ENCODE measurements at regions not wholly inside any gene's neighbourhood (a gene's known extent, or its start where the extent isn't known, plus 50 kb on each side); places are given as distances from the start of the nearest gene placed in this dataset.
"Not testable (repeated sequence)": the region's sequence is repeated elsewhere in the genome, so short reads cannot be mapped to it uniquely, and the experiment has no call there.

DNA sequence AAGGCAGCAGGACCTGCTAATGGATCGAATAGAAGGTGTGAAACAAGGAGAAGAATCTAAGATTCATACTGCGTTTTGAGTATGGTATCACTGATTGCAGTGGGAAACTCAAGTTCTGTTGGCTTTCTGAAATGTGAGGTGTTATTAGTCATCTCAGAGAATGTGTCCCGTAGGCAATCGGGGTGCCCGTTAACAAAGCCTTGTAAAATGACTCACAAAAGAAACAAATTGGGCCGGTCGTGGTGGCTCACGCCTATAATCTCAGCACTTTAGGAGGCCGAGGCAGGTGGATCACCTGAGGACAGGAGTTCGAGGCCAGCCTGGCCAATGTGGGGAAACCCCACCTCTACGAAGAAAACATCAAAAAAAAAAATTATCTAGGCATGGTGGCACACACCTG lies 118.2 kb upstream of the C7orf33 start:
- DNase-seq (ENCODE audit: low read depth): no peak

DNA sequence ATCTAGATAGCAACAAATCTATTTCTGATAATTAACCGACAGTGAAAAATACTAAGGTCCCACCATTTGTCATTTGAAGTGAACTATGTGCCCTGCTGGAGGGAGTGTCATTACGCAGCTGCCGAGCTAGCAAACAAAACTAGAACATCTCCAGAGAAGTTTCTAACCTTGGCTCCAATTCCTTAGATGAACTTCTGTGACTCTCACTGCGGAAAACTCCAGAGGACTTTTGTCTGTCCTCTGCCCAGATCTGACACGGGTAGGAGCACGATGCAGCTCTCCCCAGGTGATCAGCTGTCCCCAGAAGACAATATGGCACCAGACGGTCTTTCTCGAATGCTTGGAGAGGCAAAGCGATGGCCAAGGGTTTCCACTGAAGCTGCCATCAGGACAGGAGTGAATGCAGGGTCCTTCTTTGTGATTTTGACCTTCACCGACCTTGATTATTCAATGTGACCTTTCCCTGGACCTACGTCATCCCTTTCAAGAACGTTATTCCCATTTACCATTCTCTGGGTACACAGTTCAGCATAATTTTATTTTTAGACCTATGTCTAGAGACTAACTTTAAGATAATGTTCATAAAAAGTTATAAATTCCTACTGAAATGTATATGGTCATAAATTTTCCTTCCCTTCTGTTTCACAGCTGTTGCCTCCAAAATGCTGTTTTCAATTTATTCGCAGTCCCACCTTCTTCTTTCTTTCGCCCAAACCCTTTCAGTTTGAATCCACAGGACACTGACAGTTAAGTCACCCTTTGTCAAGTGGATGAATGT lies 116.7 kb upstream of the C7orf33 start:
- no peak for DNase-seq (ENCODE audit: low read depth)

DNA sequence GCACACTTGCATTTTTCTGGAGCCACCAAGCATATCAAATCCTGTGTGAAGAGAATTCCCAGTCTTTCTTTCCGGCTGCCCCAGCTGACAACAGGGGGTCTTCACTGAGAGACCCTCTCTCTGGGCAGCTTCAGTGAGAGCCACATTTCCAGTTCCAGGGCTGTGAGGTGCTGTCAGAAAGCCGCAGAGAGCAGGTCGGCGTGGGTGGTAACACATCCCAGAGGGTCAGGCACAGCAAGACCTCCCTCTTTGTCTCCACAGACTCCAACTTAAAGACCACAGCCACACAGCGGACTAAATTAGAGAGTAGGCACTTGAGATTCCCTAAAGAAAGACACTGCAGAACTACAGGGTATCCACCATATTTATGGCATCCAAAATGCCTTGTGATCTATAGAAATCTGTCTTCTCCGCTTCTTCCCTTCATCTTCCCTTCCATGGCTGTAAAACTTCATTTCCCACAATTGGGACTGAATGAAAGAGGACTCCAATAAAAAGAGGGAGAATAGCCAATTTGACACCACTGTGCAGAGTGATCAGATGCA lies 116.0 kb upstream of the C7orf33 start:
- DNase-seq (ENCODE audit: low read depth): no peak

DNA sequence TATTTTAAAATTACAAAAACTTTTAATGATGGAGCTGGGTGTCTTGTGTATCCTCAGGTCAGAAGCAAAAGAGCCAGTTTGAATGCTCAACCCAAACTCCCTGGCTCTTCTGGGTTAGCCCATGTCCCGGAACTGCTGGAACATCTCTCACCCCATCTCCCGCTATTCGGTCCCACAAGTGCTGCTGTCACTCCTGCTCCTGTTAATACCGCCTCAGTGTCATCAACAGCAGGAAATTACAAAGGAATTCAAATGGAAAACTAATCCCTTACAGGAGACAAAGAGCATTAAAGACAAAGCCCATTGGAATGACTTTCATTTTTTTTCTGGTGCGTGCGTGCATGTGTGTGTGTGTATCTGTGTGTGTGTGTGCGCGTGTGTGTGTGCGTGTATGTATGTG lies 112.0 kb upstream of the C7orf33 start:
- no peak for DNase-seq (ENCODE audit: low read depth)

DNA sequence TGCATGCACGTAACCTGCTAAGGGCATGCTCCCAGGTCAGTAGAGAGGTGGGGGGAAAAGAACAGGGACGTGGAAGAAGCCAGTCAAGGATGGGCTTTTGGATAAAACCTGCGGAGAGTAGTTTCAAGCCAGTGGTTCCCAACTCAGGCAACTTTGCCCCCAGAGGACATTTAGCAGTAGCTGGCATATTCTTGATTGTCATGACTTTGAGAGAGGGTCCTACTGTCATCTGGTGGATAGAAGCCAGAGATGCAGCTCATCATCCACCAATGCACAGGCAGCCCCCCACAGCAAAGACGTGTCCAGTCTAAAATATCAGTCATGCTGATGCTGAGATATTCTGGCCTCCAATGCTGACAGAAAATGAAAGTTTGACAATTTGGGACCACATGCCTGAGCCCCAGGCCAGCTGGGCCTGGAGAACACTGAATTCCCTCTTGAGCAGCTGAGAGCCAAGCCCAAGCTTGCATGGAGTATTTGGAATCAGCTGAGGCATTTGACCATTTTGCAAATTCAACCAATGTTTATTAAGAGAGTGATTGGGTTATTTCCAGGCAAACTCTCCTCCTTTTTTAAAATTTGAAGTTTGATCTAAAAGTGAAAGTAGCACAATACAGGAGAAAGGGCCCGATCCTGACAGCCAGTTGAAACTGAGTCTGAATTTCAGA lies 110.0 kb upstream of the C7orf33 start:
- DNase-seq (ENCODE audit: low read depth): peak; percentile 18

DNA sequence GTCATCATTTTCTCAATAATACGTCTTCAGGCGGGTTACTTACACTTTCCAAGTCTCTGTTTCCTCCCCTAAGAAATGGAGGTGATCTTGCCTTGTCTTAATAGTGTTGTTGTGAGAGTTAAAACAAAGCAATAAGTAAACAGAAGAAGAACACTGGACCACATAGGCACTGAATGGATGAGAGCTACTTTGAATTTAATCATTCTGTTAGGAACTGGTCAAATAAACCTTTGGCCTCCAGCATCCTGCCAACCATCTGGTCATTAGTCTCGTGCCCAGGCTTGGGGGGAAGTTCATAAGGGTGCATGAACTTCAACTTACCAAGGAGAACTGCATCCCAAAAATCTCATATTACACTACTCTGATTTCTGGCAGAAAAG lies 109.4 kb upstream of the C7orf33 start:
- DNase-seq (ENCODE audit: low read depth): no peak

DNA sequence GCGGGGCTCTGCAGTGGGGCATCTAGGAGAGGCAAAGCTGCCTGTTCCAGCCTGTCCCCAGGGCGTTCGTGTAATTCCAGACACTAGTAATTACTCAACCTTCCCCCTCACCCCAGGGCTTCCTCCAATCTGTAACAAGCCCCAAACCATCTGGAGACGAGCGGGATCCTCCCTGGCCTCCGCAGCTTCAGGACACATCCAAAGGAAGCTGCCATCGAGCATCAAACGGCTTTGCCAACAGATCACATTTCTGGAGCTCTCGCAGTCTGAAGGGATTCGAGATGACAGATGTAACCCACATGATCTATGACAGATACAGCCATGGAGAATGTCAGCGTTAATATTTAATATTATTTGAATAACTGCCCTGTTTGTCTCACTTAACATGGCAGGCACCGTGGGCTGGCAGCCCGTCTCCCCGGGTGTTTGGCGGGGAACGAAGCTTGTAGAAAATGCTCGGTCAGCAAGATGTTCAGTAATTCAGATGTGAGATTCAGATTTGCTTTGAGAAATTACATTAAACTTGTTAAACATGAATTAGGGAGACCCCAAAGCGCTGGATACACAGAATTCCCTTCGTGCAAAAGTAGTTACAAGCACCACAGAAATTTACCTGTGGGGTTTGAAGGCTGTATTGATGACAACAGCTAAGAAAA lies 108.5 kb upstream of the C7orf33 start:
- no peak for DNase-seq (ENCODE audit: low read depth)

DNA sequence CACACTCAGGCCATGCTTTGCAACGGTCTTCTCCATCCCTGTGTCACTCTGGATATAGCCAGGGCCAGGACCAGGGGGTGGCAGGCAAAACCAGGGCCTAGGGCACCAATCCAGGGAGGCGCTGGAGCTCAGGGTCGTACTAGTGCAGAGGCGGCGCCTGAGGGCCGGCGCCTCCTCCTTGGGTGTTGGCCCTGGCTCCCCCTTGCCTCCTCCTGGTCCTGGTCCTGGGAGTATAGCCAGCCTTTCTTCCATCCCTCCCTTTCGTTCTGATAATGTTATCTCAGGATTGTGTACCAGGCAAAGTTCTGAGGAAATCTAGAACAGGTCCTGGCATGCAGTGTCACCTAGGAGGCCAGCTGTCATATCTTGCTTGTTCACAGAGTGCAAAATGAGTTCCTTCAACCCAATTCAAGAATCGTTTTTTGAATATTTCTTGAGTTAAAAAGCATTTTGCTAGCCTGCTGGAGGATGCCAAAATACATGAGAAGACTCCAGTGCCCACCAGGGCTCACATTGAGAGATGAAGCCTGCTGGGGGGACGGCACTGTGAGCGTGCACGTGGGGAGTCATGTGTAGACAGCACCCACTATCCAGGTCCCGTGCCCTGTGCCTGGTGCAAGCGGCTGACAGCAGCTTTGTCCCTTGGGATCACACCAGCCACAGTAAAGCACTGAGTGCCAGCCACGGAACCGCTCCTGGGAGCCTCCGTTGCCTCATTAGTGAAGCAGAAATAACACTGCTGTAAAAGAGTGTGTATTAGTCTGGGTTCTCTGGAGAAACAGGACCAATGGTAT lies 106.9 kb upstream of the C7orf33 start:
- DNase-seq (ENCODE audit: low read depth): no peak

DNA sequence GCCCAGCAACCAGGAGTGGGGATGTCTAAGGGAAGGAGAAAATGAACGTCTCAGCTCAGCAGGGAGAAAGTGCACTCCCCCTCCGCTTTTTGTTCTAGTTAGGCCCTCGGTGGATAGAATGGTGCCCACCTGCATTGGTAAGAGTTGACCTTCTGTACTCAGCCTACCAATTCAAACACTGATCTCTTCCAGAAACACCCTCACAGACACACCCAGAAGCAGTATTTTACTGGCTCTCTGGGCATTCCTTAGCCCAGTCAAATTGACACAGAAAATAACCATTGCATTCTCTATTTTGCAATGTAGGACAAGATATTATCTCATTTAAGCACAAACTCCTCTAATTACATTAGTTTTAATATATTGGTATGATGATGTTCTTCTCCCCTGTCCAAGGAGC lies 106.1 kb upstream of the C7orf33 start:
- no peak for DNase-seq (ENCODE audit: low read depth)

DNA sequence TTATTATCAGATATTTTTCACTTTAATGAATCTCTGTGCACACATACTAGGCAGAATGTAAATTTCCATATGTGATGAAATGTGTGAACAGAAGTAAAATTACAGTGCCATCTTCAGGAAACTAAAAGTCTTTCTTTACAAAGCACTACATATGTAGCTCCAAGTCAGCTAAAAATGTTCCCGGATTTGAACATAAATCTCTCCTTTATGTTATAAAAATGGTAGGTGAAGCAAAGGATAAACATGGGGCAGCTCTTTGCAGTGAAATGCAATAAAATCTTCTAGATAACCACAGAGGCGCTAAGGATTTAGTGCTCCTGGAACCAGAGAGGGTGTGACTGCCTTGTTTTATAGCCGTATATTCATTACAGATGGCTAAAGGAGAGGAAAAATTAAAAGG lies 104.9 kb upstream of the C7orf33 start:
- no peak for DNase-seq (ENCODE audit: low read depth)

DNA sequence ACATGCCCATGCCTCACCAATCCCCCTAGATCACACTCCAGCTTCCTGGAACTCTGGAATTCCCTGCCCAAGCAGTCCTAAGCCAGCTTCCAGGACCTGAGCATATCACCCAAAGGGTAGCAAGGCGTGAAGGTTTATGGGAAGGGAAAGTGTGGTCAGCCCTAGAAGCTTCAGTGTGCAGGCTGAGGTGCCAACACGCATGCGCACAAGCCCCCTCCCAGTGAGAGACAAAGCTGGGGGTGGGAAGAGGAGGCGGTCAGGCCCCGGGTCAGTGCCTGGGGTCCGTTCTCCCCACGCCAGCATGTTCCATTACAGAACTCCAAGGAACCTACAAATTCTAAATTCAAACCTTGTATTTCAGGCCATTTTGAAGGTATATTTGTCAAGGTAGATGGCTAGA lies 103.6 kb upstream of the C7orf33 start:
- DNase-seq (ENCODE audit: low read depth): no peak

DNA sequence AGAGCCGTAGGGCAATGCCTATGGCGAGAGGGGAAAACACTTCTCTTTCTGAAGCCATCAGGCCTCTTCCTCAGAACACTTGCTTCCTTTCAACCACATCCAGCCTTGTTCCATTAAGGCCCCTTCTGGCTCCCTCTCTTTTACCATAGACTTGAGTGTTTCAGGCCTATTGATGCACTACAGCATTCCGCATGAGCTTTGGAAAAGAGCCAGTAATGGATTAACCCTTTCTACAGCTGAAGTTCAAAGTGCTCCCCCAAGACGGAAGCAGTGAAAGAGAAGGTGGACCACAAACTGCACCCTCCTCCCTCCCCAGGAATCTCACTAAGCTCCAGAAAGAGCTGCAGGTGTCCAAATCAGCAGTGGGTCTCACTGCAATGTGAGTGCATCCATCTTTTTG lies 102.7 kb upstream of the C7orf33 start:
- DNase-seq (ENCODE audit: low read depth): no peak

DNA sequence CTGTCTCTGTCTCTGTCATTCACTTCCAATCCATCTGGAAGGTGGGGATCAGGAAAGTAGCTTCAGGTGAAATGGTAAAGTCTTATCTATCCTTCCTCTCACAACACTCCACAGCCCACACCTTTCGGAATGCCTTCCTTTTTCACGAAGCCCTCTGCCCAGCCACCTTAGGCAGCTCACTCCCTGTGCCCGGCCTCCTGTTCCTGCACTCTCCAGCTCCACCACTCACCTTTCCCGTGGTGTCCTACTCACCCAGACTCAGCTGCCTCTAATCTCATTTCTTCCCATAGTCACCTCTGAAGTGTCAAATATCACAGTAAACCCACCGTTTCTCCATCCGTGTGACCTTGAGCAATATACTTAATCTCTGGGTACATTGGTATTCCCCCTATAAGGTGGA lies 100.9 kb upstream of the C7orf33 start:
- DNase-seq (ENCODE audit: low read depth): no peak

DNA sequence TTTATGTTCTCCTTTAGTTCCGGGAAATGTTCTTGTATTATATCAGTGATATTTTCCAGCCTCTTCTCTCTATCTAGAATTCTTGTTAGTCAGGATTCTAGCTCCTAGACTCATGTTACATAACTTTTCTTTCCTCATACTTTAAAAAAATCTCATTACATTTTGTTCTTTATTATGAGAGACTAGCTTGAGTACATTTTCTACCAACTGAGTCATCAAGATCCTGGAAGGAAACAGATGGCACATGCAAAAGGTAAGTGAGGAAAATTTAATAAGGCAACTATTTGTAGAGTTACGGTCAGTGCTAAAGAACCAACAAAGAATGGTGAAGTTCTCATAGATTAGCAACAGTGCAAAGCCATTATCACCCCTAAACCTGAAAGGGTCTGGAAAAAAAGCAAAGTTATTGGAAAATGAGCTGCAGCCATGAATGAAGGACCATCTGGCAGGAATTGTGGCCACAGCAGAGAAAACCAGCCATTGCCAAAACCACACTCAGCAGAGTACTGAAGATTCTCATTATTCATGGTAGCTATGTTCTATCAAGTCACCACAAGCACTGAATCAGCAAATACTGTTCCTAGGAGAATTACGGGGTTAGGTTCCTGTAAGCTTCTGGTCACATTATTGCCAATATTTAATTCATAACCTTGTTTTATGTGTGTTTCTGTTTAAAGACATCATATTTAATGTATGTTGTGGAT lies 98.3 kb upstream of the C7orf33 start:
- no peak for DNase-seq (ENCODE audit: low read depth)

DNA sequence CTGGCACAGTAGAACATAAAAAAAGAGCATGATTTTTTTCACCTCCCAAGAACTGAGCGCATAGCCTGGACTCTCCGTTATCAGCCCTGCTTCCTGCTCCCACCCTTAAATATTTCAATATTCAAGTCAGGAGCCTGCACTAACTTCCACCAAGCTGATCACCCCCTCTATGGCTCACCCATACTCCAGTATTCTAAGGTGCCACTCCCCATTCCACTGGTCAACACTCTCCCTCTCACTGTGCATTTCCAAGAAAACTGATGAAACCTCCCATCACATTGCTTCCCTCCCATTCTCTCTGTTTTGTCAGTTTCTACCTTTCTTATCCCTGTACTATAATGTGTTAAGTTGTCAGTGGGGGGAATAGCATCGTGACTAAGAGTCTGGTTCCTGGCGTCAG lies 95.0 kb upstream of the C7orf33 start:
- DNase-seq (ENCODE audit: low read depth): no peak

DNA sequence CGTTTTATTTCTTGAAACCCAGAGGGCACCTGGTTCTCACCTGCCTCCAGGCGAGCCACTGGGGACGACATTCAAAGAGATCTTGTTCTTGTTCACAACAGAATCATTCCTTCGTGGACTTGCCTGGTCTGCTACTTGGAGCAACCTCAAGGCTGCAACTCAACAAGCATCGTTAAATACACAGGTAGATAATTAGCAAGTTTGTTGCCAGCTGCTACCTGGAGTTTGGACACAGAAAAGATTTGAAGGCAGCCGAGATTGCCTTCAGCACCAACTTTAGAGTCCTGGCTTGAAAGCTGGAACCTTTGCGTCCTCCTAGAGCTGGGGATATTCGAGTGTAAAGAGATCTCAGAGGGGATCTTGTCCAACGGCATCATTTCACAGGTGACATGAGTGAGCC lies 89.6 kb upstream of the C7orf33 start:
- DNase-seq (ENCODE audit: low read depth): no peak

DNA sequence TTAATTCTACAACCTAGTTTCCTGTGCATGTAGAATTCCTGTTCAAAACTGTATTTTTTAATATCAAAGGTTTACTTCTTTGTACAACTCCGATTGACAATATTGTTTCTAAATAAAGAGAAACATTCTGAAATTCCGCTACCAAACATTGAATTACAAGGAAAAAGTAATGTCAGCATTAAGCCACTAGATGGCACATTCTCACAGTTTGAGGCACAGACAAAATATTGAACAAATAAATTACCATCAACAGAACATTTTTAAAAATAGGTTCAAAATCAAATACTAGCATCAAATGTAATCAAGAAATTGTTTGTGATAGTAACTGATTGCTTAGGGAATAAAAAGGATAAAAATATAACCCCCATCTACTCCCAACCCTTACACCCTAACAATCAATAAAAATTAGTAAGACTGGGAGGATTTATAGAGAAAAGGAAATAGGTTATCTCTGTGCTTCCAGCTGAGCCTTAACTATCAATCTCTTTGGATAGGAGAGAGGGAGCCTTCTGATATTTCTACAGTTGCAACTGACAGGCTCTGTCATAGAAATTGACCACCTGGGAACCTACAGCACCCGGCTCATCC lies 86.6 kb upstream of the C7orf33 start:
- peak; percentile 74 for DNase-seq (ENCODE audit: low read depth)

DNA sequence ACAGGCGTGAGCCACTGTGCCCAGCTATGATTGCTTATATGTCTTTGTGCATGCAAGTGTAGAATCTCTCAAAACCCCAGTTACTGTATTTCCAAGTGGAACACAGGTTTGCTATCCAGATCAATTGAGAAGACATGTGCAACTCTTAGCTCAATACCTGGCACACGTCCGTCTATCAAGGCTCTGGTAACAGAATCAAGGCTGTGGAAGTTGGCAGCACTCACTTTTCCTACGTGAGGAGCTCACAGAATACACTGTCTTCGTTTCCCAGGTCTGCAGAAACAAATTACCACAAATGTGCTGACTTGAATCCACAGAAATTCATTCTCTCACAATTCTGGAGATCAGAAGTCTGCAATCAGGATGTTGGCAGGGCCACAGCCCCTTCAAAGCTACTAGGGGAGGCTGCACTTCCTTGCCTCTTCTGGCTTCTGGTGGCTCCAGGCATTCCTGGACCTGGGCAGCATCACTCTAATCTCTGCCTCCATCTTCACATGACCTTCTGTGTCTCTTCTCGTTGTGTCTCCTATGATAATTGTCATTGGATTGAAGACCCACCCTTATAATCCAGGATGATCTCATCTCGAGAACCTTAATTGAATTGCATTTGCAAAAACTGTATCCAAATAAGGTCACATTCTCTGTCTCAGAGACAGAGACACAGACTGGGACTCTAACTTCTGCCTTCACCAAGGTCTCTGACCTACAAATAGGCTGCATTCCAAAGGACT lies 84.8 kb upstream of the C7orf33 start:
- DNase-seq (ENCODE audit: low read depth): no peak

DNA sequence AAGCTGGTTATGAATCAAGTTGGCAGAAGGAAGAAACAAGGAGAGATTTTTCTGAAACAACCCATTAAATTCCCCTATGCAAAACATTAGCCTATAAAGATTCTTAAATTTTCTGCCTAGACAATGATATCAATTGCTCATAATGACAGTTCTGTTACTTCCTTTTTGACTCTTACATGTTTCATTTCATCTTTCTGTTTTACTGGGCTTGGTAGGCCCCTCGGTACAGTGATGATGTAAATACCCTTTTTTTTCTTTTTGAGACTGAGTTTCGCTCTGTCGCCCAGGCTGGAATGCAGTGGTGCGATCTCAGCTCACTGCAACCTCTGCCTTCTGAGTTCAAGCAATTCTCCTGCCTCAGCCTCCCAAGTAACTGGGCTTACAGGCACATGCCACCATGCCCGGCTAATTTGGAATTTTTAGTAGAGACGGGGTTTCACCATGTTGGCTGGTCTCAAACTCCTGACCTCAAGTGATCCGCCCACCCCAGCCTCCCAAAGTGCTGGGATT lies 83.4 kb upstream of the C7orf33 start:
- DNase-seq (ENCODE audit: low read depth): not testable (repeated sequence)

DNA sequence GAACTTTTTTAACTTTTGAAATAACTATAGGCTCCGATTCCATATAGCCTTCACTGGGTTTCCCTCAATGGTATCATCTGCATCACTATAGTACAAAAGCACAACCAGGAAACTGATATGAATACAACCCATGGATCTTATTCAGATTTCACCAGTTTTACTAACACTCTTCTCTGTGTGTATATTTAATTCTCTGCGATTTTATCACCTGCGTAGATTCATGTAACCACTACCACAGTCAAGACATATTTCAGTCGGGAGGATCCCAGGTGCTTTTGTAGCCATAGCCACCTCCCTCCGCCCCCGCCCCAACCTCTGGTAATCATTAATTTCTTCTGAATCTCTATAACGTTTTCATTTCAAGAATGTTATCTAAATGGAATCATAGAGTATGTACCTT lies 82.8 kb upstream of the C7orf33 start:
- no peak for DNase-seq (ENCODE audit: low read depth)

Measured in myocyte (in vitro differentiated cells).